Breast epithelium (tissue), 3 donors: ENCODE measurements at regions not wholly inside any gene's neighbourhood (a gene's known extent, or its start where the extent isn't known, plus 50 kb on each side); places are given as distances from the start of the nearest gene placed in this dataset.

Experiments used
- POLR2AphosphoS5 ChIP-seq, 3 donors: sonication (generic); formaldehyde crosslinking; IDR thresholded peaks; one replicate each; pipeline ENCODE4 v1.6.1; 2017; ENCODE audit warnings: antibody characterized with exemption in 3 of 3
- TF ChIP-seq, protein P1 (sequence below), 3 donors: fragments of 450-650 bp; IDR thresholded peaks; one replicate each; pipeline ENCODE4 v1.5.1; 2016 to 2017; ENCODE audit warnings: antibody characterized with exemption in 3 of 3, mild to moderate bottlenecking in 3 of 3, moderate library complexity in 3 of 3

- TF ChIP-seq, protein P1, sequence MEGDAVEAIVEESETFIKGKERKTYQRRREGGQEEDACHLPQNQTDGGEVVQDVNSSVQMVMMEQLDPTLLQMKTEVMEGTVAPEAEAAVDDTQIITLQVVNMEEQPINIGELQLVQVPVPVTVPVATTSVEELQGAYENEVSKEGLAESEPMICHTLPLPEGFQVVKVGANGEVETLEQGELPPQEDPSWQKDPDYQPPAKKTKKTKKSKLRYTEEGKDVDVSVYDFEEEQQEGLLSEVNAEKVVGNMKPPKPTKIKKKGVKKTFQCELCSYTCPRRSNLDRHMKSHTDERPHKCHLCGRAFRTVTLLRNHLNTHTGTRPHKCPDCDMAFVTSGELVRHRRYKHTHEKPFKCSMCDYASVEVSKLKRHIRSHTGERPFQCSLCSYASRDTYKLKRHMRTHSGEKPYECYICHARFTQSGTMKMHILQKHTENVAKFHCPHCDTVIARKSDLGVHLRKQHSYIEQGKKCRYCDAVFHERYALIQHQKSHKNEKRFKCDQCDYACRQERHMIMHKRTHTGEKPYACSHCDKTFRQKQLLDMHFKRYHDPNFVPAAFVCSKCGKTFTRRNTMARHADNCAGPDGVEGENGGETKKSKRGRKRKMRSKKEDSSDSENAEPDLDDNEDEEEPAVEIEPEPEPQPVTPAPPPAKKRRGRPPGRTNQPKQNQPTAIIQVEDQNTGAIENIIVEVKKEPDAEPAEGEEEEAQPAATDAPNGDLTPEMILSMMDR (IDR thresholded peaks at IDR 0.05) = no peak
- no peak for TF ChIP-seq POLR2AphosphoS5 (IDR thresholded peaks at IDR 0.05)
Observed at GRCh38 chr16:63856537-63856936, 1265.3 kb downstream of the CDH11 start.
